PC-9 (cell line): ENCODE measurements at regions not wholly inside any gene's neighbourhood (a gene's known extent, or its start where the extent isn't known, plus 50 kb on each side); places are given as distances from the start of the nearest gene placed in this dataset.
"Not testable (repeated sequence)": the region's sequence is repeated elsewhere in the genome, so short reads cannot be mapped to it uniquely, and the experiment has no call there.

ENCODE experiments used
- BruUV-seq: library from RNA; stranded (reverse); fragments of 400-500 nt; replicated peaks from 2 replicates; lab custom pipeline; 2021; lab: Mats Ljungman, UMichigan
- CTCF ChIA-PET: fragments of 300-600 bp; sonication (Branson Sonifier 250); formaldehyde crosslinking; loops from one replicate; lab custom pipeline; 2022; ENCODE audit warnings: antibody characterized with exemption; lab: Charles Lee
- POLR2A ChIA-PET: fragments of 300-600 bp; sonication (Branson Sonifier 250); formaldehyde crosslinking; loops from one replicate; lab custom pipeline; 2022; ENCODE audit warnings: antibody characterized with exemption; ENCODE audit not compliant: unreplicated experiment; lab: Charles Lee
- DNase-seq, 2 experiments: peaks; one replicate each; pipeline versions ENCODE4 v3.0.0 to v3.0.0-alpha.2; 2015 to 2022; ENCODE audit warnings: mixed read lengths in 1 of 2
- H2AFZ ChIP-seq: fragments of 200-600 bp; sonication (generic); 2 replicates; pipeline ENCODE4 v1.8.1; 2017; ENCODE audit warnings: antibody characterized with exemption
- H3F3A ChIP-seq: fragments of 200-600 bp; sonication (generic); 2 replicates; pipeline ENCODE4 v1.8.1; 2017; ENCODE audit warnings: antibody characterized with exemption, mild to moderate bottlenecking, low read depth; ENCODE audit not compliant: insufficient read depth
- H3K27ac ChIP-seq: fragments of 200-600 bp; sonication (generic); 2 replicates; pipeline ENCODE4 v1.6.1; 2016; ENCODE audit warnings: mixed run types
- H3K27me3 ChIP-seq: fragments of 200-600 bp; sonication (generic); 2 replicates; pipeline ENCODE4 v1.6.1; 2016; ENCODE audit warnings: low read depth, mixed run types; ENCODE audit not compliant: insufficient read depth
- H3K36me3 ChIP-seq: fragments of 200-600 bp; sonication (generic); 2 replicates; pipeline ENCODE4 v1.6.1; 2016; ENCODE audit warnings: low read depth, mixed run types
- H3K4me1 ChIP-seq: fragments of 200-600 bp; sonication (generic); replicated peaks from 2 replicates; pipeline ENCODE4 v1.6.1; 2016; ENCODE audit warnings: mixed run types; ENCODE audit not compliant: insufficient read depth
- H3K4me2 ChIP-seq: fragments of 200-600 bp; sonication (generic); 2 replicates; pipeline ENCODE4 v1.6.1; 2017; ENCODE audit warnings: mixed run types
- H3K4me3 ChIP-seq: fragments of 200-600 bp; sonication (generic); 2 replicates; pipeline ENCODE4 v1.6.1; 2016; ENCODE audit warnings: mixed run types
- H3K79me2 ChIP-seq: fragments of 200-600 bp; sonication (generic); 2 replicates; pipeline ENCODE4 v1.6.1; 2017; ENCODE audit warnings: low read depth, mixed run types
- H3K9me2 ChIP-seq: fragments of 200-600 bp; sonication (generic); 2 replicates; pipeline ENCODE4 v1.8.1; 2017; ENCODE audit warnings: mild to moderate bottlenecking; ENCODE audit not compliant: insufficient read depth
- H3K9me3 ChIP-seq: fragments of 200-600 bp; sonication (generic); 2 replicates; pipeline ENCODE4 v1.8.1; 2016; ENCODE audit warnings: low read depth; ENCODE audit not compliant: insufficient read depth
- H4K20me1 ChIP-seq: fragments of 200-600 bp; sonication (generic); 2 replicates; pipeline ENCODE4 v1.8.1; 2017; ENCODE audit not compliant: insufficient read depth
- EZH2 ChIP-seq: fragments of 200-600 bp; sonication (generic); IDR thresholded peaks from 2 replicates; pipeline ENCODE4 v1.8.0; 2017; ENCODE audit warnings: antibody characterized with exemption, low read depth
- intact Hi-C: fragments of 100-400 bp; cut with micrococcal nuclease; formaldehyde crosslinking; loops from one replicate; pipeline ENCODE4 v1.10.0; 2022; ENCODE audit not compliant: unreplicated experiment
- TF ChIP-seq, protein P1 (sequence below): fragments of 200-600 bp; sonication (generic); conservative IDR thresholded peaks from 2 replicates; pipeline ENCODE4 v1.6.1; 2017; ENCODE audit warnings: mixed run types, antibody characterized with exemption, mild to moderate bottlenecking, moderate library complexity

DNA sequence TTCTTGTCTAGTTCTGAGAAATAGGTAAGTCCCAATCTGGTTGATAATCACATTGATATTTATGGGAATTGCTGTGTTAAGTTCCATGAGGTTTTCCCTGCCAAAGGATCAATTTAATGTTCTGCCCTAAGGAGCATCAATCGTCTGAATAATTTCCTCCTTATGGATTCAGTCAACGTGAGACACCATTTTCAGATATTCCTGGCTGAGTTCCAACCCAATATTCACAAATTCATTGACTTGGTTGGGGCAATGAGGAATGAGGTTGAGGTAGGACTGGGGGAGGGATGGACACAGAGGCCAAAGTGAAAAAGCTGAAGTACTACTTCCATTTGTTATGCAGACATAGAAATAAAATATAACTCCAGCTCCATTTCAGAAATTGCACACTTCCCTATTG is 99.1 kb downstream of the ZNF622 start:
- TF ChIP-seq, protein P1, sequence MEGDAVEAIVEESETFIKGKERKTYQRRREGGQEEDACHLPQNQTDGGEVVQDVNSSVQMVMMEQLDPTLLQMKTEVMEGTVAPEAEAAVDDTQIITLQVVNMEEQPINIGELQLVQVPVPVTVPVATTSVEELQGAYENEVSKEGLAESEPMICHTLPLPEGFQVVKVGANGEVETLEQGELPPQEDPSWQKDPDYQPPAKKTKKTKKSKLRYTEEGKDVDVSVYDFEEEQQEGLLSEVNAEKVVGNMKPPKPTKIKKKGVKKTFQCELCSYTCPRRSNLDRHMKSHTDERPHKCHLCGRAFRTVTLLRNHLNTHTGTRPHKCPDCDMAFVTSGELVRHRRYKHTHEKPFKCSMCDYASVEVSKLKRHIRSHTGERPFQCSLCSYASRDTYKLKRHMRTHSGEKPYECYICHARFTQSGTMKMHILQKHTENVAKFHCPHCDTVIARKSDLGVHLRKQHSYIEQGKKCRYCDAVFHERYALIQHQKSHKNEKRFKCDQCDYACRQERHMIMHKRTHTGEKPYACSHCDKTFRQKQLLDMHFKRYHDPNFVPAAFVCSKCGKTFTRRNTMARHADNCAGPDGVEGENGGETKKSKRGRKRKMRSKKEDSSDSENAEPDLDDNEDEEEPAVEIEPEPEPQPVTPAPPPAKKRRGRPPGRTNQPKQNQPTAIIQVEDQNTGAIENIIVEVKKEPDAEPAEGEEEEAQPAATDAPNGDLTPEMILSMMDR = no peak
- TF ChIP-seq EZH2 = no peak
- no peak overlapping the region for H2AFZ ChIP-seq
- H3K9me2 ChIP-seq = no peaks in the 10 kb centered on the region
- H3K79me2 ChIP-seq = no peaks in the 10 kb centered on the region
- no peaks in the 10 kb centered on the region for H4K20me1 ChIP-seq
- H3K9me3 ChIP-seq = no peaks in the 10 kb centered on the region
- no peaks in the 10 kb centered on the region for H3F3A ChIP-seq
- POLR2A ChIA-PET = no interaction called here
- H3K4me2 ChIP-seq = no peak overlapping the region
- H3K27ac ChIP-seq = no peak overlapping the region
- no TSS peak for BruUV-seq
- peaks cover 43% of the 10 kb centered on the region for H3K27me3 ChIP-seq
- no peaks in the 10 kb centered on the region for H3K4me1 ChIP-seq
- no peak for DNase-seq
- no peaks in the 10 kb centered on the region for H3K36me3 ChIP-seq
- CTCF ChIA-PET = no interaction called here
- no peak overlapping the region for H3K4me3 ChIP-seq
- intact Hi-C loops = no loop called here

DNA sequence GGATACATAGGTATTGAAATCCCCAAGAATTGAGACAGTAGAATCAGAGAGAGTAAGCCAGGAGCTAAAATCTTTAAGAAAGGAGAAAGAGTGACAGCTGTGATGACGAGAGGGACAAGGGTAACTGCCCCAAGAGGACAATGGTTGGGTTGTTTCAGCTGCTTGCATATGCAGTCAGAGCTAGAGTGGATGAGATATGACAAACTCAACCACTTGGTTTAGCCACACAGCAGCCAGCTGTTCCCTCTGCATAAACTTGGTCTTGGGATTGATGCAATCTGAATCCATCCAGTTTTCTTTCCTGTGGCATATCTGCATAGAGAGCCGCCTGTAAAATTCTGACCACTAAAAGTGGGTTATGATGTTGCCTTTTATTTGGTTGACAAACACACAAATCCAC is 100.7 kb downstream of the ZNF622 start:
- intact Hi-C loops = no loop called here
- Histone ChIP-seq H3K9me2 (no peaks in the 10 kb centered on the region), H3K27ac (no peak overlapping the region), H3K27me3 (peaks cover 29% of the 10 kb centered on the region), H3K36me3 (no peaks in the 10 kb centered on the region), H3K9me3 (no peaks in the 10 kb centered on the region), H3K4me3 (no peak overlapping the region), H3K4me1 (no peaks in the 10 kb centered on the region), H3K79me2 (no peaks in the 10 kb centered on the region), H3K4me2 (no peak overlapping the region), H3F3A (no peaks in the 10 kb centered on the region), H2AFZ (no peak overlapping the region), H4K20me1 (no peaks in the 10 kb centered on the region)
- DNase-seq = no peak
- BruUV-seq = no TSS peak
- ChIA-PET POLR2A (no interaction called here), CTCF (no interaction called here)
- TF ChIP-seq EZH2 = no peak
- TF ChIP-seq, protein P1 = no peak

DNA sequence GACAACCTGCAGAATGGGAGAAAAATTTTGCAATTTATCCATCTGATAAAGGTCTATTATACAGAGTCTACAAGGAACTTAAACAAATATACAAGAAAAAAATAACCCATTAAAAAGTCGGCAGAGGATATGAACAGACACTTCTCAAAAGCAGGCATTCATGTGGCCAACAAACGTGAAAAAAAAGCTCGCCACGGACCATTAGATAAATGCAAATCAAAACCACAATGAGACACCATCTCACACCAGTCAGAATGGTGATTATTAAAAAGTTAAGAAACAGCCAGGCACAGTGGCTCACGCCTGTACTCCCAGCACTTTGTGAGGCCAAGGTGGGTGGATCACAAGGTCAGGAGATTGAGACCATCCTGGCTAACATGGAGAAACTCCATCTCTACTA is 112.2 kb downstream of the ZNF622 start:
- H3K4me3 ChIP-seq, H4K20me1 ChIP-seq, H3K9me3 ChIP-seq, DNase-seq, H3K27ac ChIP-seq, intact Hi-C loops, H3K9me2 ChIP-seq, H3F3A ChIP-seq, H2AFZ ChIP-seq, H3K36me3 ChIP-seq, CTCF ChIA-PET, H3K79me2 ChIP-seq, H3K4me2 ChIP-seq, POLR2A ChIA-PET, H3K4me1 ChIP-seq, BruUV-seq: not testable (repeated sequence)
- H3K27me3 ChIP-seq = peaks cover 49% of the 10 kb centered on the region

DNA sequence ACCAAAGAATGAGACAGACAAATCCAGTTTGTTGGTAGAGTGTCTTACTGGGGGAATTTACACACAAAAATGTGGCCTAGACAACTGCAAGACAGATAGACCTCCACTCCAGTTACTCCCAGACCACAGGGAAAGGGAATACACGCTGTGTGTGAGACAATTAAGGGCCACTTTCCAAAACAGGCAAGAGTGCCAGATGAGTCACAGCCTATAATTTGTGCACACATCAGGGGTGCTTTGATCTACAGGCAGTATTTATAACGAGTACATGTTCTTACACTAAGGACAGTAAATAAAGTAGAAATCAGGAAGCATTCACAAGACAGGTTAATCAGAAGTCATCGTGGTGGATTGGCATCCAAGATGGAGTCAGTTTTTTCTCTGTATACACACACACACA is 114.8 kb downstream of the ZNF622 start:
- no peak overlapping the region for H3K4me2 ChIP-seq
- no peaks in the 10 kb centered on the region for H3K4me1 ChIP-seq
- ChIA-PET POLR2A (no interaction called here), CTCF (no interaction called here)
- H3K9me2 ChIP-seq = no peaks in the 10 kb centered on the region
- H3K36me3 ChIP-seq = no peaks in the 10 kb centered on the region
- H3K4me3 ChIP-seq = no peak overlapping the region
- no peaks in the 10 kb centered on the region for H4K20me1 ChIP-seq
- no peak for DNase-seq
- TF ChIP-seq, protein P1 = no peak
- TF ChIP-seq EZH2 = no peak
- peaks cover 32% of the 10 kb centered on the region for H3K27me3 ChIP-seq
- H2AFZ ChIP-seq = no peak overlapping the region
- no peak overlapping the region for H3K27ac ChIP-seq
- no TSS peak for BruUV-seq
- no peaks in the 10 kb centered on the region for H3K9me3 ChIP-seq
- intact Hi-C loops = no loop called here
- H3F3A ChIP-seq = no peaks in the 10 kb centered on the region
- H3K79me2 ChIP-seq = no peaks in the 10 kb centered on the region
